HAP-1 (cell line): ENCODE measurements at regions not wholly inside any gene's neighbourhood (a gene's known extent, or its start where the extent isn't known, plus 50 kb on each side); places are given as distances from the start of the nearest gene placed in this dataset.

Experiments
- DNase-seq, 2 experiments: peaks; one replicate each; pipeline ENCODE4 v3.0.0-alpha.2; 2016 to 2020; ENCODE audit warnings: low spot score in 2 of 2
- H3K27me3 ChIP-seq: fragments of 250-450 bp; sonication (Bioruptor Pico); 2 replicates; pipeline ENCODE4 v1.5.1; 2020; ENCODE audit warnings: low read depth, mild to moderate bottlenecking, moderate library complexity
- H3K36me3 ChIP-seq: fragments of 250-450 bp; sonication (Bioruptor Pico); replicated peaks from 2 replicates; pipeline ENCODE4 v1.5.1; 2020; ENCODE audit warnings: mild to moderate bottlenecking
- H3K4me1 ChIP-seq: fragments of 250-450 bp; sonication (Bioruptor Pico); 2 replicates; pipeline ENCODE4 v1.5.1; 2020; ENCODE audit warnings: mild to moderate bottlenecking
- H3K4me3 ChIP-seq: fragments of 250-450 bp; sonication (Bioruptor Pico); 2 replicates; pipeline ENCODE4 v1.5.1; 2020; ENCODE audit warnings: mild to moderate bottlenecking, moderate library complexity
- H3K9me3 ChIP-seq: fragments of 250-450 bp; sonication (Bioruptor Pico); 2 replicates; pipeline ENCODE4 v1.5.1; 2020; ENCODE audit warnings: mild to moderate bottlenecking, moderate library complexity
- in situ Hi-C: fragments of 300-500 bp; cut with MboI; formaldehyde crosslinking; loops from 3 replicates; pipeline ENCODE4 v1.14.3; 2020; ENCODE audit warnings: low sequenced_read_pairs, inconsistent platforms, mixed read lengths

- Histone ChIP-seq H3K36me3 (no peaks in the 10 kb centered on the region), H3K4me3 (no peak overlapping the region), H3K4me1 (peaks cover 9% of the 10 kb centered on the region; the same call in 1 of the 2 replicates), H3K9me3 (no peaks in the 10 kb centered on the region), H3K27me3 (no peaks in the 10 kb centered on the region)
- DNase-seq, result no peak
- in situ Hi-C loops, result no loop called here
Observed at GRCh38 chr4:159012381-159012780, 90.5 kb upstream of the RAPGEF2 start.

GRCh38 chr4:159013692-159014091, 89.2 kb upstream of the RAPGEF2 start:
- Histone ChIP-seq H3K4me1 (peaks cover 9% of the 10 kb centered on the region; the same call in 1 of the 2 replicates), H3K4me3 (no peak overlapping the region), H3K27me3 (no peaks in the 10 kb centered on the region), H3K9me3 (no peaks in the 10 kb centered on the region), H3K36me3 (no peaks in the 10 kb centered on the region)
- in situ Hi-C loops, result no loop called here
- DNase-seq, result no peak

GRCh38 chr4:159014859-159015258, 88.0 kb upstream of the RAPGEF2 start:
- Histone ChIP-seq H3K36me3 (no peaks in the 10 kb centered on the region), H3K9me3 (no peaks in the 10 kb centered on the region), H3K4me3 (no peak overlapping the region), H3K27me3 (no peaks in the 10 kb centered on the region), H3K4me1 (peaks cover 9% of the 10 kb centered on the region; the same call in 1 of the 2 replicates)
- no peak for DNase-seq
- in situ Hi-C loops, result no loop called here

GRCh38 chr4:159015841-159016240, 87.0 kb upstream of the RAPGEF2 start:
- Histone ChIP-seq H3K4me3 (no peak overlapping the region), H3K9me3 (no peaks in the 10 kb centered on the region), H3K36me3 (no peaks in the 10 kb centered on the region), H3K27me3 (no peaks in the 10 kb centered on the region), H3K4me1 (peaks cover 9% of the 10 kb centered on the region; the same call in 1 of the 2 replicates)
- in situ Hi-C loops, result no loop called here
- no peak for DNase-seq

GRCh38 chr4:159016593-159017024, 86.3 kb upstream of the RAPGEF2 start:
- Histone ChIP-seq H3K4me1 (peaks cover 15% of the 10 kb centered on the region), H3K27me3 (no peaks in the 10 kb centered on the region), H3K36me3 (no peaks in the 10 kb centered on the region), H3K4me3 (no peak overlapping the region), H3K9me3 (no peaks in the 10 kb centered on the region)
- peak; percentile 24 to 65 for DNase-seq
- in situ Hi-C loops, result no loop called here

- H3K4me1 ChIP-seq, result peaks cover 24% of the 10 kb centered on the region
- no peaks in the 10 kb centered on the region for H3K27me3 ChIP-seq
- no peaks in the 10 kb centered on the region for H3K9me3 ChIP-seq
- no peak overlapping the region for H3K4me3 ChIP-seq
- no peaks in the 10 kb centered on the region for H3K36me3 ChIP-seq
- in situ Hi-C loops, result no loop called here
- no peak for DNase-seq
Observed at GRCh38 chr4:159017323-159018026, 85.4 kb upstream of the RAPGEF2 start.

GRCh38 chr4:159018062-159018629, 84.7 kb upstream of the RAPGEF2 start:
- Histone ChIP-seq H3K9me3 (no peaks in the 10 kb centered on the region), H3K36me3 (no peaks in the 10 kb centered on the region), H3K4me1 (peaks cover 24% of the 10 kb centered on the region), H3K4me3 (no peak overlapping the region), H3K27me3 (no peaks in the 10 kb centered on the region)
- no peak for DNase-seq
- in situ Hi-C loops, result no loop called here

- H3K4me3 ChIP-seq, result no peak overlapping the region
- no peak for DNase-seq
- in situ Hi-C loops, result no loop called here
- H3K27me3 ChIP-seq, result no peaks in the 10 kb centered on the region
- H3K9me3 ChIP-seq, result no peaks in the 10 kb centered on the region
- H3K4me1 ChIP-seq, result peaks cover 24% of the 10 kb centered on the region
- no peaks in the 10 kb centered on the region for H3K36me3 ChIP-seq
Observed at GRCh38 chr4:159019356-159019755, 83.5 kb upstream of the RAPGEF2 start.

GRCh38 chr4:159021597-159022385, 81.1 kb upstream of the RAPGEF2 start:
- in situ Hi-C loops, result no loop called here
- H3K36me3 ChIP-seq, result no peaks in the 10 kb centered on the region
- no peaks in the 10 kb centered on the region for H3K27me3 ChIP-seq
- no peak overlapping the region for H3K4me3 ChIP-seq
- H3K4me1 ChIP-seq, result peaks cover 17% of the 10 kb centered on the region
- DNase-seq, result peak; percentile 27 to 65
- no peaks in the 10 kb centered on the region for H3K9me3 ChIP-seq

GRCh38 chr4:159023741-159024140, 79.1 kb upstream of the RAPGEF2 start:
- in situ Hi-C loops, result no loop called here
- peaks cover 17% of the 10 kb centered on the region for H3K4me1 ChIP-seq
- no peak overlapping the region for H3K4me3 ChIP-seq
- no peaks in the 10 kb centered on the region for H3K36me3 ChIP-seq
- no peaks in the 10 kb centered on the region for H3K27me3 ChIP-seq
- H3K9me3 ChIP-seq, result no peaks in the 10 kb centered on the region
- DNase-seq, result no peak

GRCh38 chr4:159024266-159024665, 78.6 kb upstream of the RAPGEF2 start:
- DNase-seq, result no peak
- in situ Hi-C loops, result no loop called here
- H3K4me3 ChIP-seq, result no peak overlapping the region
- H3K9me3 ChIP-seq, result no peaks in the 10 kb centered on the region
- H3K4me1 ChIP-seq, result peaks cover 17% of the 10 kb centered on the region
- no peaks in the 10 kb centered on the region for H3K27me3 ChIP-seq
- H3K36me3 ChIP-seq, result no peaks in the 10 kb centered on the region

GRCh38 chr4:159024828-159025227, 78.1 kb upstream of the RAPGEF2 start:
- DNase-seq, result no peak
- no peaks in the 10 kb centered on the region for H3K9me3 ChIP-seq
- H3K4me3 ChIP-seq, result no peak overlapping the region
- H3K36me3 ChIP-seq, result no peaks in the 10 kb centered on the region
- no peaks in the 10 kb centered on the region for H3K27me3 ChIP-seq
- H3K4me1 ChIP-seq, result peaks cover 17% of the 10 kb centered on the region
- in situ Hi-C loops, result no loop called here

- no peak for DNase-seq
- Histone ChIP-seq H3K4me1 (peaks cover 14% of the 10 kb centered on the region), H3K36me3 (no peaks in the 10 kb centered on the region), H3K4me3 (no peak overlapping the region), H3K27me3 (no peaks in the 10 kb centered on the region), H3K9me3 (no peaks in the 10 kb centered on the region)
- in situ Hi-C loops, result no loop called here
Observed at GRCh38 chr4:159026329-159026728, 76.5 kb upstream of the RAPGEF2 start.

- Histone ChIP-seq H3K9me3 (no peaks in the 10 kb centered on the region), H3K4me3 (no peak overlapping the region), H3K27me3 (no peaks in the 10 kb centered on the region), H3K4me1 (peaks cover 3% of the 10 kb centered on the region; the same call in 1 of the 2 replicates), H3K36me3 (no peaks in the 10 kb centered on the region)
- in situ Hi-C loops, result no loop called here
- DNase-seq, result no peak
Observed at GRCh38 chr4:159027535-159027934, 75.3 kb upstream of the RAPGEF2 start.
